CD4-positive, alpha-beta memory T cell (primary cell): ENCODE measurements at regions not wholly inside any gene's neighbourhood (a gene's known extent, or its start where the extent isn't known, plus 50 kb on each side); places are given as distances from the start of the nearest gene placed in this dataset.

Experiments used
- CTCF ChIA-PET: fragments of 350-600 bp; sonication (Branson Sonifier 250); formaldehyde crosslinking; loops from one replicate; lab custom pipeline; 2021; ENCODE audit warnings: inconsistent platforms; ENCODE audit not compliant: partially characterized antibody; lab: Charles Lee
- POLR2A ChIA-PET: fragments of 350-600 bp; sonication (Branson Sonifier 250); formaldehyde crosslinking; loops from one replicate; lab custom pipeline; 2021; ENCODE audit not compliant: partially characterized antibody; lab: Charles Lee
- DNase-seq, 5 donors: peaks; one replicate each; pipeline versions ENCODE4 v3.0.0 to v3.0.0-alpha.2; 2020 to 2022; ENCODE audit warnings: mixed read lengths in 1 of 5
- H3K27ac ChIP-seq: one replicate; pipeline ENCODE4 v1.7.0; 2013; ENCODE audit warnings: low read depth, low read length
- H3K27me3 ChIP-seq: 2 replicates; pipeline ENCODE4 v1.7.0; 2013; ENCODE audit warnings: mild to moderate bottlenecking, low read length, moderate library complexity; ENCODE audit not compliant: insufficient read depth
- H3K36me3 ChIP-seq: 2 replicates; pipeline ENCODE4 v1.7.0; 2013; ENCODE audit warnings: mild to moderate bottlenecking, low read length, moderate library complexity; ENCODE audit not compliant: insufficient read depth
- H3K4me1 ChIP-seq: 2 replicates; pipeline ENCODE4 v1.7.0; 2013; ENCODE audit warnings: mild to moderate bottlenecking, low read length, moderate library complexity; ENCODE audit not compliant: insufficient read depth
- H3K4me3 ChIP-seq, 2 donors: one replicate each; pipeline ENCODE4 v1.7.0; 2013; ENCODE audit warnings: low read length in 2 of 2, mild to moderate bottlenecking in 1 of 2
- H3K9me3 ChIP-seq, 2 donors: one replicate each; pipeline ENCODE4 v1.7.0; 2013; ENCODE audit warnings: low read length in 2 of 2, control low read depth in 1 of 2; ENCODE audit not compliant: control insufficient read depth in 1 of 2
- H3K27ac Mint-ChIP-seq, 7 donors: one replicate each; pipeline ENCODE4 v1.8.0; 2020 to 2021; ENCODE audit warnings: mixed read lengths in 7 of 7, mild to moderate bottlenecking in 6 of 7, inconsistent platforms in 3 of 7, moderate library complexity in 3 of 7
- H3K27me3 Mint-ChIP-seq, 2 donors: one replicate each; pipeline ENCODE4 v1.8.0; 2020 to 2021; ENCODE audit warnings: mixed read lengths in 2 of 2
- H3K36me3 Mint-ChIP-seq, 2 donors: one replicate each; pipeline ENCODE4 v1.8.0; 2020 to 2021; ENCODE audit warnings: mixed read lengths in 2 of 2, inconsistent platforms in 1 of 2, mild to moderate bottlenecking in 1 of 2
- H3K4me1 Mint-ChIP-seq, 4 donors: one replicate each; pipeline ENCODE4 v1.8.0; 2020 to 2021; ENCODE audit warnings: mixed read lengths in 4 of 4, mild to moderate bottlenecking in 1 of 4
- H3K4me3 Mint-ChIP-seq, 8 donors: one replicate each; pipeline ENCODE4 v1.8.0; 2020 to 2021; ENCODE audit warnings: mixed read lengths in 8 of 8, mild to moderate bottlenecking in 7 of 8, moderate library complexity in 6 of 8, inconsistent platforms in 3 of 8
- H3K9me3 Mint-ChIP-seq, 8 donors: one replicate each; pipeline ENCODE4 v1.8.0; 2020 to 2021; ENCODE audit warnings: mixed read lengths in 8 of 8, mild to moderate bottlenecking in 5 of 8, inconsistent platforms in 3 of 8, moderate library complexity in 1 of 8
- intact Hi-C: fragments of 100-400 bp; cut with micrococcal nuclease; formaldehyde crosslinking; loops from one replicate; pipeline ENCODE4 v1.15.1; 2023

GRCh38 chr7:85529831-85530230, 343.0 kb upstream of the SEMA3D start:
- no peaks in the 10 kb centered on the region for H3K27me3 Mint-ChIP-seq
- no peaks in the 10 kb centered on the region for H3K36me3 Mint-ChIP-seq

GRCh38 chr7:85529201-85529600, 342.3 kb upstream of the SEMA3D start:
- POLR2A ChIA-PET: no interaction called here
- Mint-ChIP-seq H3K9me3 (peaks cover 0 to 6% (median 0%) of the 10 kb centered on the region in 8 donors), H3K4me1 (no peaks in the 10 kb centered on the region), H3K36me3 (no peaks in the 10 kb centered on the region), H3K27ac (no peak overlapping the region), H3K4me3 (no peak overlapping the region), H3K27me3 (no peaks in the 10 kb centered on the region)
- Histone ChIP-seq H3K36me3 (no peaks in the 10 kb centered on the region), H3K27ac (no peak overlapping the region), H3K9me3 (no peaks in the 10 kb centered on the region), H3K4me3 (no peak overlapping the region), H3K27me3 (no peaks in the 10 kb centered on the region), H3K4me1 (no peaks in the 10 kb centered on the region)
- CTCF ChIA-PET: no interaction called here
- intact Hi-C loops: no loop called here
- DNase-seq: no peak

More at GRCh38 chr7:85529831-85530230, 343.0 kb upstream of the SEMA3D start:
- intact Hi-C loops: no loop called here
- Mint-ChIP-seq H3K4me1 (no peaks in the 10 kb centered on the region), H3K4me3 (no peak overlapping the region), H3K27ac (no peak overlapping the region), H3K9me3 (peaks cover 0 to 6% (median 0%) of the 10 kb centered on the region in 8 donors)
- H3K9me3 ChIP-seq: no peaks in the 10 kb centered on the region
- H3K27ac ChIP-seq: no peak overlapping the region
- H3K4me1 ChIP-seq: no peaks in the 10 kb centered on the region
- ChIA-PET CTCF (no interaction called here), POLR2A (no interaction called here)
- no peaks in the 10 kb centered on the region for H3K27me3 ChIP-seq
- H3K36me3 ChIP-seq: no peaks in the 10 kb centered on the region
- no peak for DNase-seq
- no peak overlapping the region for H3K4me3 ChIP-seq

DNA sequence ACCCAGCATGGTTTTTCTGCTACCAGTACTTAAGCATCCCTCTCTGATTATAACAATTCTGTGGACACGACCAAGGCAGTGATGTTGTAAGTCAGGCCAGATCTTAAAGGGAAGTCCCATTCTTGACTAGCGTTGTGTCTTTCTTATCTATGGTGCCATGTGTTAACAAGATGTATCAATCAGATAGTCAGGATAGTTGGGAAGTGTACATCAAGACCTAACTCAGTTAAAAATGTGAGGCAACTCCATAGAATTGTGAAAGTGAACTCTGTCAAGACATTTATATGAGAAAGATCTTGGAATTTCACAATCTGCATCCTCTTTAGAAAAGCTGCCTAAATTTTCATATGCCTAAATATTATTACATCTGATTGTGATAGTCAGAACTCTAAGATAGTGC, 341.7 kb upstream of the SEMA3D start:
- Mint-ChIP-seq H3K27me3 (no peaks in the 10 kb centered on the region), H3K27ac (no peak overlapping the region), H3K4me1 (no peaks in the 10 kb centered on the region), H3K9me3 (peaks cover 0 to 6% (median 0%) of the 10 kb centered on the region in 8 donors), H3K4me3 (no peak overlapping the region), H3K36me3 (no peaks in the 10 kb centered on the region)
- H3K27me3 ChIP-seq: no peaks in the 10 kb centered on the region
- no peak overlapping the region for H3K27ac ChIP-seq
- DNase-seq: no peak
- ChIA-PET CTCF (no interaction called here), POLR2A (no interaction called here)
- intact Hi-C loops: no loop called here
- no peaks in the 10 kb centered on the region for H3K4me1 ChIP-seq
- H3K4me3 ChIP-seq: no peak overlapping the region
- H3K36me3 ChIP-seq: no peaks in the 10 kb centered on the region
- H3K9me3 ChIP-seq: no peaks in the 10 kb centered on the region

GRCh38 chr7:85525676-85526075, 338.8 kb upstream of the SEMA3D start:
- no peaks in the 10 kb centered on the region for H3K4me1 ChIP-seq
- no peaks in the 10 kb centered on the region for H3K4me1 Mint-ChIP-seq
- H3K27ac ChIP-seq: no peak overlapping the region
- H3K27me3 Mint-ChIP-seq: no peaks in the 10 kb centered on the region
- ChIA-PET POLR2A (no interaction called here), CTCF (interaction anchor here (1.2 kb wide), 1 partner anchor 10 kb away, joined by 3 read pairs; no protein-coding TSS in a partner anchor)
- H3K36me3 ChIP-seq: no peaks in the 10 kb centered on the region
- no peak overlapping the region for H3K4me3 ChIP-seq
- no peak overlapping the region for H3K27ac Mint-ChIP-seq
- no peaks in the 10 kb centered on the region for H3K9me3 ChIP-seq
- no peaks in the 10 kb centered on the region for H3K27me3 ChIP-seq
- H3K4me3 Mint-ChIP-seq: no peak overlapping the region
- DNase-seq: no peak
- H3K36me3 Mint-ChIP-seq: no peaks in the 10 kb centered on the region
- intact Hi-C loops: no loop called here
- peaks cover 0 to 8% (median 0%) of the 10 kb centered on the region in 8 donors for H3K9me3 Mint-ChIP-seq

GRCh38 chr7:85522070-85522469, 335.2 kb upstream of the SEMA3D start:
- Mint-ChIP-seq H3K36me3 (no peaks in the 10 kb centered on the region), H3K27ac (no peak overlapping the region), H3K4me3 (no peak overlapping the region), H3K9me3 (peaks cover 0 to 6% (median 0%) of the 10 kb centered on the region in 8 donors), H3K27me3 (no peaks in the 10 kb centered on the region), H3K4me1 (no peaks in the 10 kb centered on the region)
- Histone ChIP-seq H3K27me3 (no peaks in the 10 kb centered on the region), H3K36me3 (no peaks in the 10 kb centered on the region), H3K9me3 (no peaks in the 10 kb centered on the region), H3K4me3 (no peak overlapping the region), H3K27ac (no peak overlapping the region), H3K4me1 (no peaks in the 10 kb centered on the region)
- no peak for DNase-seq
- POLR2A ChIA-PET: no interaction called here
- intact Hi-C loops: no loop called here
- CTCF ChIA-PET: no interaction called here

DNA sequence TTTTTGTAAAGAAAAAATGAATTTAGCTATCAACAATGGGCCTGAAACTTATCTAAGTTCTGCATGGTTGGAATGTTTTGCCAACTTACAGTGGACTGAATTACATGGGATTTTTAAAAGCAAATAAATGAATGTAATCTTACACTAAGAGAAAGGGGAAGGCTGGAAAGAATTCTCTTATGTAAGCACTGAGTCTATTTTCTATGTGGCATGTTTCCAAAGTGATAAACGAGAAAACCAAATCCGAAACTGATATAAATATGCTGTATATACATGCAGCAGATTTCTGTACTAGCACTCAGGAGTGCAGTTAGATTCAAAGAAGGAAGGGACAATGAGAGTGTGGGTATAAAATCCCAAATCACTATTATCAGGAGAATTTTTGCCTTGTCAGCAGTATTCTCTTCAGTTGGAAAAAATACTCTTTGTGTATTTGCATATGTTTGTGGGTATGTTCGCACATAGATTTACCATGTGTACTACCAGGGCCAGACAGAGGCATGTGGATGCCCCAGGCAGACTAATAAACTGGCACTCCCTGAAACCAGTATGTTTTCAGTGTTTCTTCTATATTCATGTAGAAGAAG, 334.3 kb upstream of the SEMA3D start:
- no peak for DNase-seq
- Histone ChIP-seq H3K4me3 (no peak overlapping the region), H3K27ac (no peak overlapping the region), H3K4me1 (no peaks in the 10 kb centered on the region), H3K27me3 (no peaks in the 10 kb centered on the region), H3K9me3 (no peaks in the 10 kb centered on the region), H3K36me3 (no peaks in the 10 kb centered on the region)
- intact Hi-C loops: no loop called here
- ChIA-PET CTCF (no interaction called here), POLR2A (no interaction called here)
- Mint-ChIP-seq H3K9me3 (peaks cover 0 to 7% (median 2%) of the 10 kb centered on the region in 8 donors), H3K4me3 (no peak overlapping the region), H3K27ac (no peak overlapping the region), H3K4me1 (no peaks in the 10 kb centered on the region), H3K27me3 (no peaks in the 10 kb centered on the region), H3K36me3 (no peaks in the 10 kb centered on the region)

DNA sequence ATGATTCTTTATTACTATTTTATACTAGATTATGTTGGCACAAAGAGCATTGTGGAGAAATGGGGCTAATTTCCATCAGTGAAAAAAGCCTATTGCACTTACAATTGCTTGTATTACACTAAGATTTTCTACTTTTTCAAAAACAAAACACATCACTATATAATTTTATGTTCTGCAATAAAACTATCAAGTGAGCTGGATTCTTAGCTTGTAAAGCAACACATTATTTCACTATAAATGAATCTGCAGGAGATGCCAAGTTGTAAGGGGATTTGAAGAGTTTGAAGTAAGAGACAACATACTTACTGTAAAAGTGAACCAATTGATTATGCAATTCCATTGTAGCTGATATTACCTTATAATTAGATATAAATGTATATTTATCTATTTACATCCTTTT, 333.3 kb upstream of the SEMA3D start:
- Histone ChIP-seq H3K4me1 (no peaks in the 10 kb centered on the region), H3K36me3 (no peaks in the 10 kb centered on the region), H3K27me3 (no peaks in the 10 kb centered on the region), H3K27ac (no peak overlapping the region), H3K4me3 (no peak overlapping the region), H3K9me3 (no peaks in the 10 kb centered on the region)
- no peaks in the 10 kb centered on the region for H3K27me3 Mint-ChIP-seq
- intact Hi-C loops: no loop called here
- POLR2A ChIA-PET: no interaction called here
- H3K36me3 Mint-ChIP-seq: no peaks in the 10 kb centered on the region
- H3K4me3 Mint-ChIP-seq: no peak overlapping the region
- H3K4me1 Mint-ChIP-seq: no peaks in the 10 kb centered on the region
- H3K9me3 Mint-ChIP-seq: peaks cover 0 to 15% (median 3%) of the 10 kb centered on the region in 8 donors
- CTCF ChIA-PET: no interaction called here
- H3K27ac Mint-ChIP-seq: no peak overlapping the region
- DNase-seq: no peak
